ENCODE measurements at regions not wholly inside any gene's neighbourhood (a gene's known extent, or its start where the extent isn't known, plus 50 kb on each side); places are given as distances from the start of the nearest gene placed in this dataset.

- Histone ChIP-seq H3K4me3 (ENCODE audit: low read depth in 1 of 3, low read length in 3 of 3) (no peak overlapping the region), H3K27ac (ENCODE audit: low read depth in 1 of 3, low read length in 2 of 3) (no peak overlapping the region), H3K36me3 (ENCODE audit: control insufficient read depth in 3 of 3, insufficient read depth in 2 of 3, low read depth in 1 of 3, low read length in 3 of 3) (no peaks in the 10 kb centered on the region), H3K9me3 (ENCODE audit: control insufficient read depth in 2 of 2, insufficient read depth in 1 of 2, low read depth in 1 of 2, low read length in 1 of 2) (no peaks in the 10 kb centered on the region), H3K4me1 (ENCODE audit: control insufficient read depth in 3 of 3, insufficient read depth in 2 of 3, low read depth in 1 of 3, low read length in 2 of 3) (no peaks in the 10 kb centered on the region), H3K27me3 (ENCODE audit: control insufficient read depth in 3 of 3, insufficient read depth in 3 of 3, low read length in 3 of 3) (peaks cover 0 to 14% (median 13%) of the 10 kb centered on the region in 3 donors)
- DNase-seq (no peak), FAIRE-seq (no peak)
- WGBS, 3 donors = 73 to 92% (median 74%) methylated on average over 4 of the region's 4 CpGs
Measured at GRCh38 chr1:114208714-114209113, 55.0 kb upstream of the SYT6 start.

GRCh38 chr1:114208106-114208505 lies 54.4 kb upstream of the SYT6 start:
- FAIRE-seq = no peak
- H3K27ac ChIP-seq (ENCODE audit: low read depth in 1 of 3, low read length in 2 of 3) = no peak overlapping the region
- no peaks in the 10 kb centered on the region for H3K36me3 ChIP-seq (ENCODE audit: control insufficient read depth in 3 of 3, insufficient read depth in 2 of 3, low read depth in 1 of 3, low read length in 3 of 3)
- no peak for DNase-seq
- WGBS, 3 donors = 76 to 83% (median 78%) methylated on average over 4 of the region's 4 CpGs
- H3K27me3 ChIP-seq (ENCODE audit: control insufficient read depth in 3 of 3, insufficient read depth in 3 of 3, low read length in 3 of 3) = peaks cover 0 to 16% (median 13%) of the 10 kb centered on the region in 3 donors
- no peaks in the 10 kb centered on the region for H3K9me3 ChIP-seq (ENCODE audit: control insufficient read depth in 2 of 2, insufficient read depth in 1 of 2, low read depth in 1 of 2, low read length in 1 of 2)
- no peak overlapping the region for H3K4me3 ChIP-seq (ENCODE audit: low read depth in 1 of 3, low read length in 3 of 3)
- no peaks in the 10 kb centered on the region for H3K4me1 ChIP-seq (ENCODE audit: control insufficient read depth in 3 of 3, insufficient read depth in 2 of 3, low read depth in 1 of 3, low read length in 2 of 3)

- Histone ChIP-seq H3K4me1 (ENCODE audit: control insufficient read depth in 3 of 3, insufficient read depth in 2 of 3, low read depth in 1 of 3, low read length in 2 of 3) (no peaks in the 10 kb centered on the region), H3K27ac (ENCODE audit: low read depth in 1 of 3, low read length in 2 of 3) (no peak overlapping the region), H3K4me3 (ENCODE audit: low read depth in 1 of 3, low read length in 3 of 3) (no peak overlapping the region), H3K27me3 (ENCODE audit: control insufficient read depth in 3 of 3, insufficient read depth in 3 of 3, low read length in 3 of 3) (peaks cover 0 to 20% (median 13%) of the 10 kb centered on the region in 3 donors), H3K9me3 (ENCODE audit: control insufficient read depth in 2 of 2, insufficient read depth in 1 of 2, low read depth in 1 of 2, low read length in 1 of 2) (no peaks in the 10 kb centered on the region), H3K36me3 (ENCODE audit: control insufficient read depth in 3 of 3, insufficient read depth in 2 of 3, low read depth in 1 of 3, low read length in 3 of 3) (no peaks in the 10 kb centered on the region)
- 57 to 81% (median 63%) methylated on average over 11 of the region's 11 CpGs for WGBS, 3 donors
- DNase-seq (no peak), FAIRE-seq (no peak)
Measured at GRCh38 chr1:114207635-114208034, 54.0 kb upstream of the SYT6 start.

- Histone ChIP-seq H3K4me1 (ENCODE audit: control insufficient read depth in 3 of 3, insufficient read depth in 2 of 3, low read depth in 1 of 3, low read length in 2 of 3) (no peaks in the 10 kb centered on the region), H3K36me3 (ENCODE audit: control insufficient read depth in 3 of 3, insufficient read depth in 2 of 3, low read depth in 1 of 3, low read length in 3 of 3) (no peaks in the 10 kb centered on the region), H3K27me3 (ENCODE audit: control insufficient read depth in 3 of 3, insufficient read depth in 3 of 3, low read length in 3 of 3) (peaks cover 0 to 19% (median 13%) of the 10 kb centered on the region in 3 donors), H3K4me3 (ENCODE audit: low read depth in 1 of 3, low read length in 3 of 3) (no peak overlapping the region), H3K27ac (ENCODE audit: low read depth in 1 of 3, low read length in 2 of 3) (no peak overlapping the region), H3K9me3 (ENCODE audit: control insufficient read depth in 2 of 2, insufficient read depth in 1 of 2, low read depth in 1 of 2, low read length in 1 of 2) (no peaks in the 10 kb centered on the region)
- FAIRE-seq (no peak), DNase-seq (no peak)
- 33 to 63% (median 39%) methylated on average over 7 of the region's 7 CpGs for WGBS, 3 donors
Measured at GRCh38 chr1:114206392-114206791, 52.7 kb upstream of the SYT6 start.

- FAIRE-seq (no peak), DNase-seq (no peak)
- Histone ChIP-seq H3K27me3 (ENCODE audit: control insufficient read depth in 3 of 3, insufficient read depth in 3 of 3, low read length in 3 of 3) (peaks cover 0 to 20% (median 9%) of the 10 kb centered on the region in 3 donors), H3K4me1 (ENCODE audit: control insufficient read depth in 3 of 3, insufficient read depth in 2 of 3, low read depth in 1 of 3, low read length in 2 of 3) (no peaks in the 10 kb centered on the region), H3K36me3 (ENCODE audit: control insufficient read depth in 3 of 3, insufficient read depth in 2 of 3, low read depth in 1 of 3, low read length in 3 of 3) (no peaks in the 10 kb centered on the region), H3K27ac (ENCODE audit: low read depth in 1 of 3, low read length in 2 of 3) (no peak overlapping the region), H3K9me3 (ENCODE audit: control insufficient read depth in 2 of 2, insufficient read depth in 1 of 2, low read depth in 1 of 2, low read length in 1 of 2) (no peaks in the 10 kb centered on the region), H3K4me3 (ENCODE audit: low read depth in 1 of 3, low read length in 3 of 3) (no peak overlapping the region)
- WGBS, 3 donors = 64 to 71% (median 65%) methylated on average over 5 of the region's 5 CpGs
Measured at GRCh38 chr1:114203595-114204128, 50.0 kb upstream of the SYT6 start.
